ENCODE measurements at regions not wholly inside any gene's neighbourhood (a gene's known extent, or its start where the extent isn't known, plus 50 kb on each side); places are given as distances from the start of the nearest gene placed in this dataset.

- no peak for DNase-seq (ENCODE audit: low read depth in 4 of 4, low spot score in 3 of 4)
Measured at GRCh38 chr16:52805559-52806168, 247.0 kb downstream of the CHD9NB start.

GRCh38 chr16:52800432-52800831, 252.3 kb downstream of the CHD9NB start:
- DNase-seq (ENCODE audit: low read depth in 4 of 4, low spot score in 3 of 4): no peak

- no peak for DNase-seq (ENCODE audit: low read depth in 4 of 4, low spot score in 3 of 4)
Measured at GRCh38 chr16:52799149-52799548, 252.2 kb upstream of the TOX3 start.

GRCh38 chr16:52787709-52788108, 240.8 kb upstream of the TOX3 start:
- DNase-seq (ENCODE audit: low read depth in 4 of 4, low spot score in 3 of 4): no peak

- no peak for DNase-seq (ENCODE audit: low read depth in 4 of 4, low spot score in 3 of 4)
Measured at GRCh38 chr16:52786091-52786490, 239.1 kb upstream of the TOX3 start.

- DNase-seq (ENCODE audit: low read depth in 4 of 4, low spot score in 3 of 4): no peak
Measured at GRCh38 chr16:52785653-52786052, 238.7 kb upstream of the TOX3 start.

- DNase-seq (ENCODE audit: low read depth in 4 of 4, low spot score in 3 of 4): no peak
Measured at GRCh38 chr16:52783616-52784015, 236.7 kb upstream of the TOX3 start.

- DNase-seq (ENCODE audit: low read depth in 4 of 4, low spot score in 3 of 4): no peak
Measured at GRCh38 chr16:52781005-52781630, 234.2 kb upstream of the TOX3 start.

- no peak for DNase-seq (ENCODE audit: low read depth in 4 of 4, low spot score in 3 of 4)
Measured at GRCh38 chr16:52773026-52773425, 226.1 kb upstream of the TOX3 start.

GRCh38 chr16:52770828-52771227, 223.9 kb upstream of the TOX3 start:
- no peak for DNase-seq (ENCODE audit: low read depth in 4 of 4, low spot score in 3 of 4)

- no peak for DNase-seq (ENCODE audit: low read depth in 4 of 4, low spot score in 3 of 4)
Measured at GRCh38 chr16:52758473-52758855, 211.5 kb upstream of the TOX3 start.

- no peak for DNase-seq (ENCODE audit: low read depth in 4 of 4, low spot score in 3 of 4)
Measured at GRCh38 chr16:52757746-52758472, 211.0 kb upstream of the TOX3 start.

GRCh38 chr16:52756812-52757517, 210.0 kb upstream of the TOX3 start:
- DNase-seq (ENCODE audit: low read depth in 4 of 4, low spot score in 3 of 4): no peak

- no peak for DNase-seq (ENCODE audit: low read depth in 4 of 4, low spot score in 3 of 4)
Measured at GRCh38 chr16:52755396-52755795, 208.5 kb upstream of the TOX3 start.

- no peak for DNase-seq (ENCODE audit: low read depth in 4 of 4, low spot score in 3 of 4)
Measured at GRCh38 chr16:52751035-52751434, 204.1 kb upstream of the TOX3 start.

GRCh38 chr16:52748741-52749140, 201.8 kb upstream of the TOX3 start:
- DNase-seq (ENCODE audit: low read depth in 4 of 4, low spot score in 3 of 4): no peak

GRCh38 chr16:52747088-52747595, 200.2 kb upstream of the TOX3 start:
- DNase-seq (ENCODE audit: low read depth in 4 of 4, low spot score in 3 of 4): no peak

GRCh38 chr16:52743707-52744106, 196.8 kb upstream of the TOX3 start:
- DNase-seq (ENCODE audit: low read depth in 4 of 4, low spot score in 3 of 4): no peak

- no peak for DNase-seq (ENCODE audit: low read depth in 4 of 4, low spot score in 3 of 4)
Measured at GRCh38 chr16:52742608-52743170, 195.7 kb upstream of the TOX3 start.

- no peak for DNase-seq (ENCODE audit: low read depth in 4 of 4, low spot score in 3 of 4)
Measured at GRCh38 chr16:52742052-52742451, 195.1 kb upstream of the TOX3 start.

- no peak for DNase-seq (ENCODE audit: low read depth in 4 of 4, low spot score in 3 of 4)
Measured at GRCh38 chr16:52741351-52741750, 194.4 kb upstream of the TOX3 start.

All from left renal pelvis (tissue), 4 donors.